Dermis blood vessel endothelial cell (primary cell): ENCODE measurements at regions not wholly inside any gene's neighbourhood (a gene's known extent, or its start where the extent isn't known, plus 50 kb on each side); places are given as distances from the start of the nearest gene placed in this dataset.

Experiments
- DNase-seq: peaks from one replicate; pipeline ENCODE4 v3.0.0; 2010

DNA sequence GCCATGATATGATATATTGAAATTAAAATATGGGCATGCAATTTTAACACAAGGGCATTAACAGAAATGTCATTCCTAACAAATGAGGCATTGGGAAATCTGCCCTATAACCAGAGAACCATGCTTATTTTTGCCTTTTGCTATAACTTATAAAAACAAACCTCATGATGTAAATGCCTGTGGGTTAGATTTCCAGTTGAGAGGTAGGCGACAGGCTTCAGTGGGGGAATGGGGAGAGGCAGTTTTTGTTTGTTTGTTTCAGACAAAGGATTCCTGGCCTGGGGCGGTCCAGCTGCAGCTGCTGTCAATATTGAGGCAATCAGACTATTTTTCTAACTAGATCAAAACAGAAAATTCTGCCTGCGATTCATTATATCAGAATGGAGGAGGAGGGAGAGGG lies 490.4 kb upstream of the CFAP20DC start:
- no peak for DNase-seq

DNA sequence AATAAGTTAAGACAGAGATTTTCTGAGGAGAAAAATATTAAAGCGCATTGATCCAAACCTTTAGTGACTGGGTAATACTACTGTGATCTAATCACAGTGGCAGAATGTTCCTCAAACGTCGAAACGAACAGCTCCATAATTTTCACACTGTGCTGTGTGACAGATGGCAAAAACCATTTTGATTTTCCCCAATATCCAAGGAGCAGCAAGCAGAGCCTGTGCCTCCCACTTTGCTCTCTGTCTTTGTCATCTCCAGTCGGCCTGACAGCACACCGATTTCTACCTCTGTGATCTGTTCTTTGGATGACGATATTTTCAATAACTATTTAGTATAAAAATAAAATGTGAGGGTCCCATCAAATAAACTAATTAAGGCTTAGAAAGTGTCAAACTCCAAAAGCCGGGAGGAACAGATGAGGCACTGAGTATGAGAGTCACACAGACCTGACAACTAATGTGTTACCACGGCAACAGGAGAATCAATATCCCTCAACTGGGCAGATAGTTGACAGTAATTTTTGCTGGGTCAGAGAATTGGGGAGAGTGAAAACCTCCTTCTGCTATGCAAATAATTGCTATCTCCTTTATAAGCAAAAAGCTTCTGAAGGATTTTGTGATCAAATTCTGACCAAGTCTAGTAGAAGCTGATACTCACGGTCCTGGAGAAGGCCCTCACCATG lies 489.1 kb upstream of the CFAP20DC start:
- no peak for DNase-seq

DNA sequence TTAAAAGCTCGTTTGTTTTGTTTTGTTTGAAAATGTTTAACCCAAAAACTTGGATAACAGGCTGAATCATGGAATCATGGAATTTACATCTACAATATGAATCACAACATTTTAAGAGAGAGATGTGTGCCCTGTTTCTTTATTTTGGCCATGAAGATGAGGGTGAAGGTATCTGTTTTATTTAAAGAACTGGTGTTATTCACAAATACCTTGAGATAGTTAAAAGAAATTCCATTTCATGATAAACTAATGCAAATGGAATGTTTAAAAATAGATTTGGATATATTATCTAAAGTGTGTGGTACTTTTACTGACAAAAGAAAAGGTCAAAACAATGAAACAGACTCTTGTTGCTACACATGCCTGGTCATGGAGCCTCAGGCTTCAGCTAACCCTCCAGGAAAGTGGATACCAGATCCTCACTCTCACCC lies 486.0 kb upstream of the CFAP20DC start:
- DNase-seq, result no peak

DNA sequence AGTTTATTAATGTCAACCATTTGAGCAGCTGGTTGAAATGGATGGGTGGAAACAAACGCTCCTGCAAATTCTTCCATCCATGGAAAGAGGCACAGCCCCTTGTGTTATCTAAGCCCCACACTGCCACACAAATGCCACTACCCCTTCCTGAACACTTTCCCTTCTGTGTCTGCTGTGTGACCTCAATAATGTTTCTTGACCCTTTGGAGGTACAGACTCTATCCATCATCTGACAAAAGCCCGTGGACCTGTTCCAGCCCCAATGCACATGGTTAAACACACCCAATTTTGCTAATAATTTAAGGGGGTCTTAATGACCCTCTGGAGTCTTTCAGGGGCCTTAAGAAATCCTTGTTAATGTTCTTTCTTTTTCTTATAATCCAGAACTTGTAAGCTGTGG lies 482.2 kb upstream of the CFAP20DC start:
- DNase-seq, result no peak

DNA sequence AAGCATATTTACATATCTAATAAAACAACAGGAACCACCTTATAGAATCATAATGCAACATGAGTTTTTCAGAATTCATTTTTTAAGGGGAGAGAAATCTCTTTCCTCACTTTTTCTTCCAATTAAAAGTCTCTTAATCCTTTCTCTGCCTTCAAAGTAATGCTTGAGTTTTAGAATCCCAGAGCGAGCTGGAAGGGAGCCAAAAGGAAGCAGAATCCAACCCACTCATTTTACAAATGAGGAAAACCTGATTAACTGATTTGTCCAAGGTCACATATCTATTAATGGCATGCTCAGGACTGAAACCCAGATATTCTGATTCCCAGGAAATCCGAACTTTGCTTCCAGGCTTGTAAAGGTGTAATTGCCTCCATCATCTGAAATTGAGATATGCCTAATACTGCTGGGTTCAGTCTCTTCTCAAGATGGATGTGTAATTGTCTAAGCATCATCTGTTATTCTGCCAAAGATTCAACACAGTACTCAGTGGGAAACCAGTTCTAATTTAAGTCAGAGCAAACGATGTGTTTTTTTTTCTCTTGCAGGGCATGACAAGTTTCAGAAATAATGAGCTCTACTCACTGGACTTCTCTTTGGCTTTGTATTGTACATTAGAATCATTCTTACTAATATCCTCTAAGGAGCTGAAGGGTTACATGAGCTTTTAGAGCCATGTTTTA lies 481.4 kb upstream of the CFAP20DC start:
- no peak for DNase-seq

DNA sequence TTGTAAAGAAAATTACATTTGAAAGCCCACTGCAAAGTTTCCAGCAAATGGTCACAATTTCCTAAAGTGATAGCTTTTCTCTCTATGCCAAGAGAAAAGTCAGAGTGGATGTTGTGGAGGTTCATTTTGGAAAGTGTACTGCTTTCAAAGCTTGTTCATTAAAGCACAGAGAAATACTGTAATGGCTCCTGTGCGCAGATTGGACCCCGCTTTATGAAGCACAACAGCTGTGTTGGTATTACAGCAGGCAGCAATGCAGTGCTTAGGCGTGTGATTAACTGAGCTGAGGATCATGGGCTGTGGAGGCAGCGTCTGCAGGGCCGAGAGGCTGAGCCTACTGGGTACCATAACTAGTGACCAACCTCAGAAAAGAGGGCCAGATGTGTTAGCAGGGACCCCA lies 478.4 kb upstream of the CFAP20DC start:
- DNase-seq, result no peak

DNA sequence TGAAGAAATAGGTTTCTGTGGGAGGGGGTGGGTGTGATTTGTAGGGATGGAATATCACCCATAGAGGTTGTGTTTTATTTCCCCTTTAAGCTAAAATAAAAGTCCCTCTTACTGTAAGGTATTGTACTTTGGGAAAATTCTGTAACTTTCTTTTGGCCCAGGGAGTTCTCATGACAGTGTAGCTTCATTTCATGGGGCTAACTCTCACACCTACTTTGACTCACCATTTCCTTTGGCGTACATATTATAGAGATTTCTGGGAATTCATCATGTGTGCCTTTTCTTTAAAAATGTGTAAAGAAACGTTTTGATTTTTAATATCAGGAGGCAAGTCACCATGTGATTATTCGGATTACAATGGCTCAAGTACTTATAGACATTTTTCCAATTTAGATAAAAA lies 477.7 kb upstream of the CFAP20DC start:
- DNase-seq, result no peak

DNA sequence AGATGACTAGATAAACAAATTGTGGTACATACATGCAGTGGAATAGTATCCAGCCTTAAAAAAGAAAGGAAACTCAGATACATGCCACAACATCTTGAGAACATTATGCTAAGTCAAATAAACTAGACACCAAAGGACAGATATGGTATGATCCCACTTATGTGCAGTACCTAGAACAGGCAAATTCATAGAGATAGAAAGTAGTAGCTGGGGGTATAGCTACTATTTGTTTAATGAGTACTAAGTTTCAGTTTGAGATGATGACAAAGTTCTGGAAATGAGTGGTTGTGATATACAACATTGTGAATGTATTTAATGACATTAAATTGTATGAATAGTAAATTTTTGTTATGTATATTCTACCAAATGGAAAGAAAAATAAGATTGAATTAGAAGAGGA lies 477.2 kb upstream of the CFAP20DC start:
- DNase-seq, result no peak

DNA sequence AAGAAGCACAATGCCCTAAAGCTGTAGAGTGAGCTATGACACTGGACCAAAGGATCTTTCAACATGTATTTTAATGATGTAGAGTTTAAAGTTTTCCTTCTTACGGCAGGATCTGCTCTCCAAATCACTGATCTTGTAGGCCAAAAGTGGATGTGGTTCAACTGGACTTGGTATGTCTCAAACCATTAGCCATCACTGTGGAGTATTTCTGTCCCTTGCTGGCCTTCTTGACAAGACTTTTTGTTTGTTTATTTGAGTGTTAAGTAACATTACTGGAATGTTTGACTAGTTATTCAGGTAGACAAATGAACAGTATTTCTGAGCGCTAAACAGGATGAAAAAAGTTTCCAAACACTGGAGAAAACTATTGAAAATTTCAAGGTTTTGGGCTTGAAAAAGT lies 472.7 kb upstream of the CFAP20DC start:
- no peak for DNase-seq

DNA sequence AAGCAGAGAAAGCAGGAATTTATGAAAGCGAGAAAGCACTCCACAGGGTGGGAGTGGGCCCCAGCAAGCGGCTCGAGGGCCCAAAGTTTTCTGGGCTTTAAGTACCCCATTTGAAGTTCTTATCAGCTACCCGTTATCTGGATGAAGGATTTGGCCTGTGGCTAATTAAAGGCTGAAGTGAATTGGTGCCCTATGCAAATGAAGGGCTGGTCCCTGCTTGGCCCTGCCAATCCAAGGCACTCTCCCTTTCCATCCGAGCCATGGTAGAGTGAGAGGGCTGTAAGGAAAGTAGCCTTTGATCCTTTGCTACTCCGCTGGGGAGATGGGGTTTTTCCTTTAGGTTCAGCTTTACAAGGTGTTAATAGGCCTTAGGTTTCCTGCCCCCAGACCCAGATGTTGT lies 469.3 kb upstream of the CFAP20DC start:
- no peak for DNase-seq

DNA sequence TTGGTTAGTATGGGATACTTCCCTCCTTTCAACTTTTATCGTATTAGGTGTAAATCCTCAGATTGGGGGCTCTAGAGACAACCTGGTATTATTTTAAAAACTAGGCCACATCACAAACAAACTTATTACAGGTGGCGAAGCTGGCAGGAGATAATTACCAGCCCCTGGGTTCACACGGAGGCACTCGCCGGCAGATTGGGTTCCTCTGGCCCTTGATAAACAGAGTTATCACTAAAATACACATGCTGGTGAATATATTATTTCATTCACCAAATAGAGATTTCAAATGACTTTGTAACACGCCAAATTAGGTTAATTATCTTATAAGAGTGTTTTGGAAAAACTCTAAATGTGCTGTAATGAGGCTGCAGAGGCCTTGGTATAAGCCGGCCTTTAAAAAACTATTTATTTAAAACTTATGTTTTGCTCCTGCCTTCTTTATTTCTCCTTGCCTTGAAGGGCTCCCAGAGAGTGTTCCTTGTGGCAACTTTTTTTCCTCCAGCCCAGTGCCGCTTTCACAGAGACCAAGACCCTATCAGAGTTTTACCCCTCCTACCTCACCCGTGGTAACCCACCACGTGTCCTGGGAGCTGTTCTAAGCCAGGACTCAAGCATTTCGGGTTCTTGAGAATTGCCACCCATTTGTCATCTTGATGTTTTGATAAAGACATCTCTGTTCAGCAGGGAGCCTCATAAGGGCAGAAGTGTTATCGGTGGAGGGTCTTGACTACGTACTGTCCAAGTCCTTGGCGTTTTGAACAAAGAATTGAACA lies 468.6 kb upstream of the CFAP20DC start:
- no peak for DNase-seq

DNA sequence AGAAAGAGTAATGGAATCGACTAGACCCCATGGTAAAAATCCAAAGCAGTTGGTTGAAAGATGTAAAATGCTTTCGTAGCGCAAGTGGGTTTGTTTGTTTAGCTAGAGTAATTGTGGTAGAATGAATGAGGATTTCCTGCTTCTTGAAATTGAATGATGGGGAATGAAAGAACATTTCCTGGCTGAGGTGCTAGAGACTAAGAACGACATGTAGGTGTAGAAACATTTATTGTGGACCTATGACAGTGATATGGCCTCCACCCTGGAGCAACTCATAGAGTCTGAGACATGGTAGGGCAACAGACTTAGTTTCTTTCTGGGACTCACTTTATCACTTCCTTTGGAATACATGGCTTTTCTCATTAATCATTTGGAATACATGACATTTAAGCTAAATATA lies 467.6 kb upstream of the CFAP20DC start:
- no peak for DNase-seq

DNA sequence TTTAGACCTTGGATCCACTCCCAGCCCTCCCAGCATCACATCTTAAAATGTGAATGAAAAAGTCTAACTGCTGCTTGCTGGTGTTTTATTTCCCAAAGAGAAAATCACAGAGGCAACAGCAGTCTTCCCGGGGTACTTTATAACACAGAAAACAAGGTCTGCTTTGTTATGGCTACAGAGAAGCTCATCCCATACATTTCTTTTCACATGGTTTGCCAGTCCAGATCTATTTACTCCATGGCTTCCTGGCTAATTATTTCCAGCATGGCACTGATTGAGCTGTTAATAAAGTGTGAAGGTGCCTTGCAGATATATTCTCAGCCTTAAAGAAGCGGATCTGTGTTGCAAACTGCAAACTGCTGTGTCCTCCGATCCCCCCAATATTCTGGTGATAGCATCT lies 466.1 kb upstream of the CFAP20DC start:
- no peak for DNase-seq

DNA sequence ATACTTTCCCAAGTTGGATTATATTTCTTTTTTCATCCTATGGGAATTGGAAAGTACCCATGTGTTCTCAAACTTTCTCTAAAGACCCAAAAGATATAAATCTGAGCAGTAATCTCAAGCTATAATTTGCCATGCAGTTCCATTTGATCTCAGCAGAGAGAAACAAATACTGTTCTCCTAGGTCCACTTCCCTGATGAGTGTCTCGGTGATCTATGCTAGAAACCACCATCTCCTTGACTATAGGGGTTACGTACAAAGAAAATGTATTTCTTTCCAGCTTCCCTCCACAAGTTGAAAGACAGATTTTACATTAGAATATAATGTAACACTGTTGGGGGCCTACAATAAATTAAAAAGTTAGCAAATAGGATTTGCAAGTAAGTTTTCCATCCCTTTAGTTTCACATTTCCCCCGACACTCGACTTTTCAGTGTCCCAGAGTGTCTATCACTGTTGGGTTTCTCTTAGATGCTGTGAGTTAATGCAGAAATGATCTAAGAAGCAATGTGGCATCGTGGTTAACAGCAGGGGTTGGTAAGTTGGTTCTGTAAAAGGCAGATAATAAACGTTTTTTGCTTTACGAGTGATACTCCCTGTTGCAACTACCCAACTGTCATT lies 465.1 kb upstream of the CFAP20DC start:
- no peak for DNase-seq

DNA sequence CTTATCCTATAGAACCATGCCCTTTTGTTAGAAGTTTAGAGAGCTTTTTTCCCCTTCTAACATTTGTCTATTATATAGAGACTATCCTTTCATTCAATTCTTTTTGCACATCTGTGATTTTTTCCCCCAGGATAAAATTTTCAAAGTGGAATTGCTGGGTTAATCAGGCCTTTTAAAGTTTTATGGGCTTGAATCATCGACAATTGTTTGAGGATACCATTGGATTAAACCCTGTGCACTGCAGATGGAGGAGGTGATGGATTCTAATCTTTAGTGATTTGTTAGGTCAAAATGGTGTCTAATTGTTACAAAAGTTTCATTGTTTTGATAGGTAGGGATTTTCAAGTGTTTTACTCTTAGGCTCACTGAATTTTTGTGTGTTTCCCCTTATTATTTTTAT lies 463.7 kb upstream of the CFAP20DC start:
- DNase-seq, result no peak

DNA sequence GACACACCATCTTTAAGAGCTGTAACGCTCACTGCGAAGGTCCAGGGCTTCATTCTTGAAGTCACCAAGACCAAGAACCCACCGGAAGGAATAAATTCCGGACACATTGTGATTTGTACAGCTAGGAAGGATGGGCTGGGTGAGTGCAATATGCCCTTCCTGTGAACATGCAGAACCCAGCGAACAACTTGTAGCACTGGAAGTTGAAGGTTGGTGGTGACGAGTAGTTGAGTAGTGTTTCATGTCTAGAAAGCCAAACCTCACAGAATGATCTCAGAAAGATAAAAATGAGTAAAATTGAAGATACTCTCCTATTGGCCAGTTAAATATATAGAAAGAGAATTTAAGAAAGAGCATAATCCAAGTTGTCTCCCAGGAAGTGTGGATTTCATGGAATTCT lies 462.2 kb upstream of the CFAP20DC start:
- DNase-seq, result no peak

DNA sequence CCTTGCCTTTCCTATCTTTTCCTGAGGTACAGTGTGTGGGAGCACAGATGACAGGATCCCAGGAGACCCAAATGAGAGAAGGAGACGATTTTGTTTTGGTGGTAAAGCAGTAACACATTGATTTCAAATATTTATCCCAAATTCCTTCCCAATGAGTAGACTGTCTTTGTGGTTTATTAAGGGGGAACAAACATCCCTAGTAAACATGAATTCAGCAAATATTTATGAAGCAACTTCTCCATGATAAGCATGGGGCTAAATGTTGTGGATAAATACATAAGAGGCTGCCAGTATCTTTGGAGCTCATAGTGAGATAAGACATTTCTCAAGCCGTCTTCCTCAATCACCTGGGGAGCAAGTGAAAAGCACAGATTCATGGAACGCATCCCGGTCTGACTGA lies 460.8 kb upstream of the CFAP20DC start:
- DNase-seq, result no peak

DNA sequence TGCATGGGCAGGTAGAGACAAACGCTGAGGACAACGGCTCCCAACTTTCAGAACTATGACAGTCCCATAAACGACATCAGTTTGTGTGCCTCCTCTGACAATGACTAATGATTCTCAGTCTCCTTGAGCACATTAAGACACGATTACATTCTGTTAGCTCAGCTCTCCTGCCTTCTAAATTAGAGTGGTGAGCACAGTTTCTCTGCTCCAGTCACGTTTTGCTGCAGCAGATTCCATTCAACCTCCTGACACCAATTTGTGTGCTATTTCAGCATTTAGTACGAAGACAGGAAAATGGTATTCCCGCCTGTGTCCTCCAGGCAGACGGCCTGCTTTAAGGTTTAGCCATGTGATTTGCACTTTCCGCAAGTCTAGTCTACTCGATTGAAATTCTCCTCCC lies 458.4 kb upstream of the CFAP20DC start:
- DNase-seq, result no peak

DNA sequence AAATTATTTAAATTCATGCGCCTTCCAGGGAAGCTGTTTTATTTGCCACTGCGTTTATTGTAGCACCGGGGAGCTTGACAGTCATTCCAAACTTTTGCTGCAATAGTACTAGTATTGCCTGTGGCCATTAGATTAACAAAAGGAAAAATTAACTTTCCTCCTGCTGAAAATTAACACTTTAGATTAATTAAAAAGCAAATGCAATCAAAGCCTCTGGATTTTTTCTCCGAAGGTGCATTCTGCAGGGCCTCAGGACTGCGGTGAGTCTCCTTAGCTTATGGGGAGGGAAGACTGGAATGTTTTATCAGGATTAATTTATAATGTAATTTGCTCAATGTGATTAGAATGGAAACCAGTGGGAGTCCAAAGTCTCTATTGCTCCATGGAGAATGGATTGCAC lies 456.4 kb upstream of the CFAP20DC start:
- no peak for DNase-seq

DNA sequence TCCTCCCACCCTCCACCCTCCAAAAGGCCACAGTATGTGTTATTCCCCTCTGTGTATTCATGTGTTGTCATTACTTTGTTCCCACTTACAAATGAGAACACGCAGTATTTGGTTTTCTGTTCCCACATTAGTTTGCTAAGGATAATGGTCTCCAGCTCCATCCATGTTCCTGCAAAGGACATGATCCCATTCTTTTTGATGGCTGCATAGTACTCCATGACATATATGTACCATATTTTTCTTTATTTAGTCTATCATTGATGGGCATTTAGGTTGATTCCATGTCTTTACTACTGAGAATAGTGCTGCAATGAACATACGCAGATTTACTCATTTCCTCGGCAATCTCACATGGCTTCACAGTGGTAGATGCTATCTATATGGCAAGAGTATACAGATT lies 453.6 kb upstream of the CFAP20DC start:
- DNase-seq, result no peak

DNA sequence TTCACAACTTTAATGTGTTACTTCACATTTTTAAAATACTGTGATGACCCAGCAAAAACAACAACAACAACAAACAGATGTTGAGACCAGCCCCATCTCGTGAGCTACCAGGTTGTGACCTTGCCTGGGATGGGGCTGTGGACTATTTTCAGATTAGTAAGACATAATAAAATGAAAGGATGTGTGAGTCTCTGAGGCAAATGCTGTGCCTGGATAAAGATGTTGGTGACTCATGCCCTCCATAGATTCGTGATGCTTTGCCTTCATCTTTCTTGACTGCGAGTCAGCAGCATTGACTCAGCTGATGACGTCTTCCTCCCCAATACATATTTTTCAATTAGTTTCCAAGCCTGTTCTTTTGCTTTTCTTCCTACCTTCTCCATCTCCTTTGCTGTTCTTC lies 453.0 kb upstream of the CFAP20DC start:
- no peak for DNase-seq

DNA sequence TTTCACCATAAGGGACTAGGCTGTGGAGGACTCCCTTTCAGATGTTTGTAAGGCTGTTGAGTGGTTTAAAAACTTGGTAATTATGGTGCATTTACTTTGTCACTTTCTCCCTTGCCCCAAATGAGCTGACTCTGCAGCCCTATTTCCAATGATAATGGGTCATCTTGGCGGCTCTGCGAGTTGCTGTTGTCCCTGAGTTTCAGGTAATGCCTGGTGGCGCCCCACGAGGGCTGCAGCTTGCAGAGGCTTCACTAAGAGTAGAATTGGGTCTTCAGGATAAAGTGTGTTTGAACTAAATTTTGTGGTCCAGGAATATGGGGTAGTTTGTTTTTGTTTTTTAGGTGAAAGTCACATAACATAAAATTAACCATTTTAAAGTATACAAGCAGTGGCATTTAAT lies 450.1 kb upstream of the CFAP20DC start:
- DNase-seq, result no peak

DNA sequence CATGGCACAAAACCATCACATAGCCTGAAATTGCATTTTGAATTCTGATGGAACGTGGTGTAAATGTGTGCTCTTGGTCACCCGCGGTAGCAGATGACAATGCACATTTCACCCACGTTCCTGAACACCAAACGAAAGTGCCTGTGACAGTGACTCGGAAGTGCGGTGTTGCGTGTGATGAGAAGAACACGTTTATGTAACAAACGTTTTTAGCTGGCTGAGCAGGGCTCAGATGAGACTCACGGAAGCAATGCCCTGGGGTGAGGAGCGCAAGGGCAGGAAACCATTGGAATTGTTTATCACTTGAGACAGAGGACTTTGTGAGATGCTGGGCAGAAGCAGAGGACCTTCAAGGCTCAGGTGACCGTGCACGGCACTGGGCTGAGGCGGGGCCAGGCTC lies 449.2 kb upstream of the CFAP20DC start:
- DNase-seq, result no peak

DNA sequence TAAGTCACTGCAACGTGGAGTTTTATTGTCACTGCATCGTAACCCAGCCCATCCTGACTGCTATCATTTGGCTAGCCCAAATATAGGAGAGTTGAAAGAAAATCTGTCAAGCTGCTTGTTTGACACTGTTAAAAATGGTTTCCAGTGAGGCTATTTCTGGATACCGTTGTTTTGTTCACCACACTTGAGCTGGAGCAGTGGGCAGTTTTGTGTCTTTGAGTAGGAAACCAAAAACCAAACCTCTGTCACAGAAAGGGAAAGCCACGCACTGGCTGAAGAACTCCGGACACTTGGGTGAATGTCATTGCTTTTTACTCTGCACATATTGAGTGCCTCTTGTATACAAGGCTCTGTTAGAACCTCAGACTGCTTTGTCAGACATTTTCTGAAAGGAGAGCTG lies 446.4 kb upstream of the CFAP20DC start:
- no peak for DNase-seq
